HEK293 (cell line): ENCODE measurements at regions not wholly inside any gene's neighbourhood (a gene's known extent, or its start where the extent isn't known, plus 50 kb on each side); places are given as distances from the start of the nearest gene placed in this dataset.

Source experiments
- CTCF ChIA-PET: fragments of 350-600 bp; formaldehyde crosslinking; extraction: SDS; loops from one replicate; lab custom pipeline; 2021; ENCODE audit warnings: antibody characterized with exemption; lab: Yijun Ruan, JAX
- POLR2A ChIA-PET: fragments of 300-600 bp; formaldehyde crosslinking; extraction: SDS; loops from one replicate; lab custom pipeline; 2020; ENCODE audit warnings: antibody characterized with exemption, inconsistent platforms; lab: Yijun Ruan, JAX
- H3K27ac ChIP-seq: fragments of 200-500 bp; sonication (Bioruptor generic); 2 replicates; pipeline ENCODE4 v1.5.1; 2014; ENCODE audit warnings: low read depth, low read length, control low read depth, inconsistent platforms; ENCODE audit errors: extremely low read depth
- H3K36me3 ChIP-seq, 2 experiments: fragments of 200-500 bp in 1 of 2; sonication (Bioruptor generic) in 1 of 2; 1 replicate in 1 of 2; 2 replicates in 1 of 2; pipeline ENCODE4 v1.5.1; 2014 to 2017; ENCODE audit warnings: inconsistent platforms in 2 of 2, low read length in 2 of 2; ENCODE audit not compliant: control insufficient read depth in 2 of 2, insufficient read depth in 1 of 2
- H3K4me1 ChIP-seq: fragments of 200-500 bp; sonication (Bioruptor generic); 2 replicates; pipeline ENCODE4 v1.5.1; 2014; ENCODE audit warnings: mild to moderate bottlenecking, low read length, inconsistent platforms; ENCODE audit not compliant: control insufficient read depth, insufficient read depth
- H3K4me3 ChIP-seq: 2 replicates; pipeline ENCODE4 v1.5.1; 2011; ENCODE audit warnings: low read depth, mild to moderate bottlenecking, control low read depth, low read length, moderate library complexity
- H3K9me3 ChIP-seq: fragments of 200-500 bp; sonication (Bioruptor generic); 2 replicates; pipeline ENCODE4 v1.5.1; 2014; ENCODE audit warnings: low read depth, low read length, inconsistent platforms; ENCODE audit not compliant: control insufficient read depth, insufficient read depth
- FEZF1 ChIP-seq: fragments of 450-650 bp; formaldehyde crosslinking; IDR thresholded peaks from 2 replicates; pipeline ENCODE4 v1.5.1; 2016; ENCODE audit warnings: missing biosample characterization, missing genetic modification characterization
- RBAK ChIP-seq: fragments of 450-650 bp; formaldehyde crosslinking; IDR thresholded peaks from 2 replicates; pipeline ENCODE4 v1.5.1; 2016; ENCODE audit warnings: missing biosample characterization, missing genetic modification characterization
- SP2 ChIP-seq: fragments of 450-650 bp; formaldehyde crosslinking; IDR thresholded peaks from 2 replicates; pipeline ENCODE4 v1.5.1; 2016; ENCODE audit warnings: missing biosample characterization, missing genetic modification characterization
- YY1 ChIP-seq: fragments of 450-650 bp; formaldehyde crosslinking; IDR thresholded peaks from 2 replicates; pipeline ENCODE4 v1.5.1; 2018; ENCODE audit warnings: missing biosample characterization, missing genetic modification characterization
- YY2 ChIP-seq: fragments of 450-650 bp; formaldehyde crosslinking; IDR thresholded peaks from 2 replicates; pipeline ENCODE4 v1.5.1; 2016; ENCODE audit warnings: missing biosample characterization, missing genetic modification characterization
- ZFP41 ChIP-seq: fragments of 450-650 bp; formaldehyde crosslinking; IDR thresholded peaks from 2 replicates; pipeline ENCODE4 v1.5.1; 2016; ENCODE audit warnings: missing biosample characterization, missing genetic modification characterization, borderline replicate concordance
- ZNF155 ChIP-seq: fragments of 450-650 bp; formaldehyde crosslinking; IDR thresholded peaks from 2 replicates; pipeline ENCODE4 v1.5.1; 2016; ENCODE audit warnings: missing biosample characterization, missing genetic modification characterization
- ZNF169 ChIP-seq: fragments of 450-650 bp; formaldehyde crosslinking; IDR thresholded peaks from 2 replicates; pipeline ENCODE4 v1.5.1; 2016; ENCODE audit warnings: missing biosample characterization, missing genetic modification characterization
- ZNF175 ChIP-seq: fragments of 450-650 bp; formaldehyde crosslinking; IDR thresholded peaks from 2 replicates; pipeline ENCODE4 v1.5.1; 2016; ENCODE audit warnings: missing biosample characterization, missing genetic modification characterization
- ZNF221 ChIP-seq: fragments of 450-650 bp; formaldehyde crosslinking; IDR thresholded peaks from 2 replicates; pipeline ENCODE4 v1.5.1; 2017; ENCODE audit warnings: missing biosample characterization, missing genetic modification characterization, borderline replicate concordance
- ZNF24 ChIP-seq: fragments of 450-650 bp; formaldehyde crosslinking; IDR thresholded peaks from 2 replicates; pipeline ENCODE4 v1.5.1; 2016; ENCODE audit warnings: missing biosample characterization, missing genetic modification characterization
- ZNF292 ChIP-seq: fragments of 450-650 bp; formaldehyde crosslinking; IDR thresholded peaks from 2 replicates; pipeline ENCODE4 v1.5.1; 2016; ENCODE audit warnings: low read depth, missing biosample characterization, missing genetic modification characterization, borderline replicate concordance
- ZNF354C ChIP-seq: fragments of 450-650 bp; formaldehyde crosslinking; IDR thresholded peaks from 2 replicates; pipeline ENCODE4 v1.5.1; 2016; ENCODE audit warnings: missing biosample characterization, missing genetic modification characterization, low read depth, borderline replicate concordance
- ZNF626 ChIP-seq: fragments of 450-650 bp; sonication (Bioruptor Pico); formaldehyde crosslinking; IDR thresholded peaks from 2 replicates; pipeline ENCODE4 v1.5.1; 2018; ENCODE audit warnings: missing biosample characterization, missing genetic modification characterization, inconsistent platforms
- ZNF629 ChIP-seq: fragments of 450-650 bp; formaldehyde crosslinking; IDR thresholded peaks from 2 replicates; pipeline ENCODE4 v1.5.1; 2017; ENCODE audit warnings: missing biosample characterization, missing genetic modification characterization
- ZNF791 ChIP-seq: fragments of 450-650 bp; formaldehyde crosslinking; IDR thresholded peaks from 2 replicates; pipeline ENCODE4 v1.5.1; 2016; ENCODE audit warnings: missing biosample characterization, missing genetic modification characterization
- ZXDB ChIP-seq: fragments of 450-650 bp; formaldehyde crosslinking; IDR thresholded peaks from 2 replicates; pipeline ENCODE4 v1.5.1; 2016; ENCODE audit warnings: missing biosample characterization, missing genetic modification characterization
- TF ChIP-seq, protein P1 (sequence below): fragments of 450-650 bp; formaldehyde crosslinking; IDR thresholded peaks from 2 replicates; pipeline ENCODE4 v1.5.1; 2016; ENCODE audit warnings: missing biosample characterization, missing genetic modification characterization
- TF ChIP-seq, protein P2 (sequence below): fragments of 450-650 bp; formaldehyde crosslinking; IDR thresholded peaks from 2 replicates; pipeline ENCODE4 v1.5.1; 2016; ENCODE audit warnings: missing biosample characterization, missing genetic modification characterization
- TF ChIP-seq, protein P3 (sequence below): fragments of 450-650 bp; formaldehyde crosslinking; IDR thresholded peaks from 2 replicates; pipeline ENCODE4 v1.5.1; 2016; ENCODE audit warnings: missing biosample characterization, missing genetic modification characterization

DNA sequence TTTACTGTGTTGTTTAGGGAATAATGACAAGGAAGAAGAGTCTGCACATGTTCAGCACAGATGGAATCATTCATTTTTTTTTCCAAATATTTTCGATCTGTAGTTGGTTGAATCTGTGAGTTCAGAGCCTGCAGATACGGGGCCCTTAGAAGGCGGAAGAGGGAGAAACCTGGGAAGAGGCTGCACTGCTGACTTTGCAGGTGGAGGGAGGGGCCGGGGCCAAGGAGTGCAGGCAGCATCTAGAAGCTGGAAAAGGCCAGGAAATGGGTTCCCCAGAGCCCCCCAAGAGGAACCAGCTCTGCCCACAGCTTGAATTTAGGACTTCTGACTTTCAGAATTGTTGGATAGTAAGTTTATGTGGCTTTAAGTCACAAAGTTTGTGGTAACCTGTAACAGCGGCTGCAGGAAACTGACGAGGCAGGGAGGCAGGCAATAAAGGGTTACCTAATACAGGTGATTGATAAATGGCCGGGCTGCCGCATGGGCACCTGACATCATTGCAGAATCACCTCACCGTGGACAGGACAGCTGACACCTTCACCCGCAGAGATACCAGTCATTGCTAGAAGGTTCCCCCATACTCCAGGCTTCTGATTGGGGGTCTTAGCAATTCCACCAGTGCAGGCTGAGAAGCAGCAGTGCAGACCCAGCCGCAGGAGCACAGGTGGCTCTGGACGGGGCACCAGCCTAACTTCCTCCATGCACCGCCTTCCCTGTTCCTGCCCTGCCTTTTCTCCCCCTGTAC is 181.3 kb downstream of the IRF8 start:
- Histone ChIP-seq H3K9me3 (no peaks in the 10 kb centered on the region), H3K4me1 (no peaks in the 10 kb centered on the region), H3K27ac (no peak overlapping the region), H3K4me3 (no peak overlapping the region), H3K36me3 (no peaks in the 10 kb centered on the region)
- TF ChIP-seq ZNF155 (tag by site-specific recombination) (no peak), ZNF221 (tag by site-specific recombination) (no peak), ZNF24 (tag by site-specific recombination) (no peak), RBAK (tag by site-specific recombination) (no peak), SP2 (tag by site-specific recombination) (no peak), ZXDB (tag by site-specific recombination) (no peak), ZNF175 (no peak), ZNF292 (no peak), ZNF169 (tag by site-specific recombination) (no peak), ZNF626 (tag by site-specific recombination) (no peak), ZNF629 (tag by site-specific recombination) (no peak), ZNF354C (tag by site-specific recombination) (no peak), YY1 (tag by site-specific recombination) (no peak), YY2 (tag by site-specific recombination) (no peak), FEZF1 (no peak), ZFP41 (tag by site-specific recombination) (no peak), ZNF791 (tag by site-specific recombination) (no peak)
- TF ChIP-seq, protein P1, sequence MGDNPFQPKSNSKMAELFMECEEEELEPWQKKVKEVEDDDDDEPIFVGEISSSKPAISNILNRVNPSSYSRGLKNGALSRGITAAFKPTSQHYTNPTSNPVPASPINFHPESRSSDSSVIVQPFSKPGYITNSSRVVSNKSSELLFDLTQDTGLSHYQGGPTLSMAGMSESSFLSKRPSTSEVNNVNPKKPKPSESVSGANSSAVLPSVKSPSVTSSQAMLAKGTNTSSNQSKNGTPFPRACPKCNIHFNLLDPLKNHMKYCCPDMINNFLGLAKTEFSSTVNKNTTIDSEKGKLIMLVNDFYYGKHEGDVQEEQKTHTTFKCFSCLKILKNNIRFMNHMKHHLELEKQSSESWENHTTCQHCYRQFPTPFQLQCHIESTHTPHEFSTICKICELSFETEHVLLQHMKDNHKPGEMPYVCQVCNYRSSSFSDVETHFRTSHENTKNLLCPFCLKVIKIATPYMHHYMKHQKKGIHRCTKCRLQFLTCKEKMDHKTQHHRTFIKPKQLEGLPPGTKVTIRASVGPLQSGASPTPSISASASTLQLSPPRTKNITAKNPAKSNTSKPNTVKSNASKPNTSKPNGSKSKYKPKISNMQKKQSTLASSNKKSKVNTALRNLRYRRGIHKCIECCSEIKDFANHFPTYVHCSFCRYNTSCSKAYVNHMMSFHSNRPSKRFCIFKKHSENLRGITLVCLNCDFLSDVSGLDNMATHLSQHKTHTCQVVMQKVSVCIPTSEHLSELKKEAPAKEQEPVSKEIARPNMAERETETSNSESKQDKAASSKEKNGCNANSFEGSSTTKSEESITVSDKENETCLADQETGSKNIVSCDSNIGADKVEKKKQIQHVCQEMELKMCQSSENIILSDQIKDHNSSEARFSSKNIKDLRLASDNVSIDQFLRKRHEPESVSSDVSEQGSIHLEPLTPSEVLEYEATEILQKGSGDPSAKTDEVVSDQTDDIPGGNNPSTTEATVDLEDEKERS (tag by site-specific recombination): no peak
- TF ChIP-seq, protein P2, sequence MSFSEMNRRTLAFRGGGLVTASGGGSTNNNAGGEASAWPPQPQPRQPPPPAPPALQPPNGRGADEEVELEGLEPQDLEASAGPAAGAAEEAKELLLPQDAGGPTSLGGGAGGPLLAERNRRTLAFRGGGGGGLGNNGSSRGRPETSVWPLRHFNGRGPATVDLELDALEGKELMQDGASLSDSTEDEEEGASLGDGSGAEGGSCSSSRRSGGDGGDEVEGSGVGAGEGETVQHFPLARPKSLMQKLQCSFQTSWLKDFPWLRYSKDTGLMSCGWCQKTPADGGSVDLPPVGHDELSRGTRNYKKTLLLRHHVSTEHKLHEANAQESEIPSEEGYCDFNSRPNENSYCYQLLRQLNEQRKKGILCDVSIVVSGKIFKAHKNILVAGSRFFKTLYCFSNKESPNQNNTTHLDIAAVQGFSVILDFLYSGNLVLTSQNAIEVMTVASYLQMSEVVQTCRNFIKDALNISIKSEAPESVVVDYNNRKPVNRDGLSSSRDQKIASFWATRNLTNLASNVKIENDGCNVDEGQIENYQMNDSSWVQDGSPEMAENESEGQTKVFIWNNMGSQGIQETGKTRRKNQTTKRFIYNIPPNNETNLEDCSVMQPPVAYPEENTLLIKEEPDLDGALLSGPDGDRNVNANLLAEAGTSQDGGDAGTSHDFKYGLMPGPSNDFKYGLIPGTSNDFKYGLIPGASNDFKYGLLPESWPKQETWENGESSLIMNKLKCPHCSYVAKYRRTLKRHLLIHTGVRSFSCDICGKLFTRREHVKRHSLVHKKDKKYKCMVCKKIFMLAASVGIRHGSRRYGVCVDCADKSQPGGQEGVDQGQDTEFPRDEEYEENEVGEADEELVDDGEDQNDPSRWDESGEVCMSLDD (tag by site-specific recombination): no peak
- TF ChIP-seq, protein P3, sequence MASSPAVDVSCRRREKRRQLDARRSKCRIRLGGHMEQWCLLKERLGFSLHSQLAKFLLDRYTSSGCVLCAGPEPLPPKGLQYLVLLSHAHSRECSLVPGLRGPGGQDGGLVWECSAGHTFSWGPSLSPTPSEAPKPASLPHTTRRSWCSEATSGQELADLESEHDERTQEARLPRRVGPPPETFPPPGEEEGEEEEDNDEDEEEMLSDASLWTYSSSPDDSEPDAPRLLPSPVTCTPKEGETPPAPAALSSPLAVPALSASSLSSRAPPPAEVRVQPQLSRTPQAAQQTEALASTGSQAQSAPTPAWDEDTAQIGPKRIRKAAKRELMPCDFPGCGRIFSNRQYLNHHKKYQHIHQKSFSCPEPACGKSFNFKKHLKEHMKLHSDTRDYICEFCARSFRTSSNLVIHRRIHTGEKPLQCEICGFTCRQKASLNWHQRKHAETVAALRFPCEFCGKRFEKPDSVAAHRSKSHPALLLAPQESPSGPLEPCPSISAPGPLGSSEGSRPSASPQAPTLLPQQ (tag by site-specific recombination): no peak
- CTCF ChIA-PET: interaction anchor here (0.6 to 1.4 kb wide), 3 partner anchors 259 to 437 kb away, joined by 3 to 4 read pairs (median 3); no protein-coding TSS in a partner anchor
- POLR2A ChIA-PET: no interaction called here
